Breast epithelium (tissue), 4 donors: ENCODE measurements at regions not wholly inside any gene's neighbourhood (a gene's known extent, or its start where the extent isn't known, plus 50 kb on each side); places are given as distances from the start of the nearest gene placed in this dataset.

Experiments
- DNase-seq, 2 donors: peaks; one replicate each; pipeline ENCODE4 v3.0.0-alpha.2; 2019; ENCODE audit warnings: low spot score in 2 of 2
- H3K27ac ChIP-seq, 2 donors: fragments of 200-600 bp; sonication (generic) in 1 of 2; one replicate each; pipeline ENCODE4 v1.5.1; 2016 to 2019; ENCODE audit warnings: mild to moderate bottlenecking in 1 of 2
- H3K27me3 ChIP-seq, 2 donors: fragments of 200-600 bp; sonication (generic) in 1 of 2; one replicate each; pipeline versions ENCODE4 v1.5.1 to v1.6.0; 2017 to 2019; ENCODE audit warnings: control low read depth in 1 of 2, mild to moderate bottlenecking in 1 of 2
- H3K36me3 ChIP-seq: fragments of 200-600 bp; one replicate; pipeline ENCODE4 v1.5.1; 2019
- H3K4me1 ChIP-seq, 2 donors: fragments of 200-600 bp; sonication (generic); one replicate each; pipeline ENCODE4 v1.5.1; 2016 to 2019; ENCODE audit warnings: control low read depth in 1 of 2
- H3K4me3 ChIP-seq, 3 donors: fragments of 200-600 bp; sonication (generic); 1 replicate in 2 of 3; 2 replicates in 1 of 3; pipeline ENCODE4 v1.5.1; 2016 to 2019; ENCODE audit warnings: mild to moderate bottlenecking in 3 of 3, moderate library complexity in 2 of 3
- H3K9me3 ChIP-seq, 2 donors: fragments of 200-600 bp; sonication (generic) in 1 of 2; one replicate each; pipeline ENCODE4 v1.5.1; 2016 to 2019; ENCODE audit warnings: control low read depth in 1 of 2
- POLR2A ChIP-seq: fragments of 450-650 bp; IDR thresholded peaks from one replicate; pipeline ENCODE4 v1.6.1; 2016; ENCODE audit warnings: antibody characterized with exemption, mild to moderate bottlenecking, moderate library complexity
- POLR2AphosphoS5 ChIP-seq, 3 donors: sonication (generic); formaldehyde crosslinking; IDR thresholded peaks; one replicate each; pipeline ENCODE4 v1.6.1; 2017; ENCODE audit warnings: antibody characterized with exemption in 3 of 3
- intact Hi-C: fragments of 100-400 bp; cut with DNase I; formaldehyde crosslinking; loops from one replicate; pipeline ENCODE4 v1.15.1; 2023; ENCODE audit warnings: low total_unique reads
- TF ChIP-seq, protein P1 (sequence below), 3 donors: fragments of 450-650 bp; IDR thresholded peaks; one replicate each; pipeline ENCODE4 v1.5.1; 2016 to 2017; ENCODE audit warnings: antibody characterized with exemption in 3 of 3, mild to moderate bottlenecking in 3 of 3, moderate library complexity in 3 of 3

DNA sequence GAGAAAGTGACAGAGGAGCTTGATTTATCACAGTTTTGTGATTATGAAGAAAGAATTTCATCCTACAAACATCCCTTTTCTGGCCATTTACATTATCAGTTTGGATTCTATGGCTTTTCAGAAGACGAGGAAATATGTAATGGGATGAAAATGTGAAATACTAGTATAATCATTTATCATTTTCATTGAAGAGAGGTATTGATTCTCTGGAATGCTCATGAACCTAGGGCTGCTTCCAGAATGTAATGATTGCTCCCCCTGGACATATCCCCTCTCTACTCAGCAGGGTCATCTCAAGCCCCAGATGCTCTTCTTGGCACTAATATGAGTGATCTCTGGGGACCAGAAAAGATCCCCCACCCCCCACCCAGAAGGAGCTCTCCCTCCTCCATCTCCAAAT lies 106.7 kb upstream of the ZNF618 start:
- intact Hi-C loops: no loop called here
- no peak overlapping the region for H3K4me3 ChIP-seq
- H3K27ac ChIP-seq: no peak overlapping the region
- H3K36me3 ChIP-seq: no peaks in the 10 kb centered on the region
- H3K9me3 ChIP-seq: no peaks in the 10 kb centered on the region
- no peaks in the 10 kb centered on the region for H3K27me3 ChIP-seq
- no peak for DNase-seq
- no peaks in the 10 kb centered on the region for H3K4me1 ChIP-seq
- TF ChIP-seq, protein P1, sequence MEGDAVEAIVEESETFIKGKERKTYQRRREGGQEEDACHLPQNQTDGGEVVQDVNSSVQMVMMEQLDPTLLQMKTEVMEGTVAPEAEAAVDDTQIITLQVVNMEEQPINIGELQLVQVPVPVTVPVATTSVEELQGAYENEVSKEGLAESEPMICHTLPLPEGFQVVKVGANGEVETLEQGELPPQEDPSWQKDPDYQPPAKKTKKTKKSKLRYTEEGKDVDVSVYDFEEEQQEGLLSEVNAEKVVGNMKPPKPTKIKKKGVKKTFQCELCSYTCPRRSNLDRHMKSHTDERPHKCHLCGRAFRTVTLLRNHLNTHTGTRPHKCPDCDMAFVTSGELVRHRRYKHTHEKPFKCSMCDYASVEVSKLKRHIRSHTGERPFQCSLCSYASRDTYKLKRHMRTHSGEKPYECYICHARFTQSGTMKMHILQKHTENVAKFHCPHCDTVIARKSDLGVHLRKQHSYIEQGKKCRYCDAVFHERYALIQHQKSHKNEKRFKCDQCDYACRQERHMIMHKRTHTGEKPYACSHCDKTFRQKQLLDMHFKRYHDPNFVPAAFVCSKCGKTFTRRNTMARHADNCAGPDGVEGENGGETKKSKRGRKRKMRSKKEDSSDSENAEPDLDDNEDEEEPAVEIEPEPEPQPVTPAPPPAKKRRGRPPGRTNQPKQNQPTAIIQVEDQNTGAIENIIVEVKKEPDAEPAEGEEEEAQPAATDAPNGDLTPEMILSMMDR (IDR thresholded peaks at IDR 0.05): no peak
- TF ChIP-seq POLR2A: no peak
- no peak for TF ChIP-seq POLR2AphosphoS5 (IDR thresholded peaks at IDR 0.05)

DNA sequence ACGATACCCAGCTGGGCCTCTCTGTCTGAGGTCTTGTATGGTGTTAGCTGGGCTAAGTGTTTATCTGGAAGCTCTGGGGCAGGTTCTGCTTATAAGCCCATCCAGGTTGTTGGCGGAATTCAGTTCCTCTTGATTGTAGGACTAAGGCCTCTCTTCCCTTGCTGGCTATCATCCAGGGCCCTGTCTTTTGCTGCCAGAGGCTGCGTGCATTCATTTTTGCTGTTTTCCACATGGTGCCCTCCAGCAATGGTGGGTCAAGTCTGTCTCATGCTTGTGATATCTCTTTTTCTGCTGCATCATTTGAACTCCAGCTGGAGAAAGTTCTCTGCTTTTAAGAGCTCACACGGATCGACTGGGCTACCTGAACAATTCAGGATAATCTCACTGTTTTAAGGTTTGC lies 105.7 kb upstream of the ZNF618 start:
- Histone ChIP-seq H3K27ac (no peak overlapping the region), H3K4me3 (no peak overlapping the region), H3K4me1 (no peaks in the 10 kb centered on the region), H3K9me3 (peaks cover 0 to 3% of the 10 kb centered on the region in 2 donors), H3K27me3 (no peaks in the 10 kb centered on the region), H3K36me3 (no peaks in the 10 kb centered on the region)
- intact Hi-C loops: no loop called here
- DNase-seq: no peak
- no peak for TF ChIP-seq POLR2AphosphoS5 (IDR thresholded peaks at IDR 0.05)
- no peak for TF ChIP-seq POLR2A
- TF ChIP-seq, protein P1 (IDR thresholded peaks at IDR 0.05): no peak

DNA sequence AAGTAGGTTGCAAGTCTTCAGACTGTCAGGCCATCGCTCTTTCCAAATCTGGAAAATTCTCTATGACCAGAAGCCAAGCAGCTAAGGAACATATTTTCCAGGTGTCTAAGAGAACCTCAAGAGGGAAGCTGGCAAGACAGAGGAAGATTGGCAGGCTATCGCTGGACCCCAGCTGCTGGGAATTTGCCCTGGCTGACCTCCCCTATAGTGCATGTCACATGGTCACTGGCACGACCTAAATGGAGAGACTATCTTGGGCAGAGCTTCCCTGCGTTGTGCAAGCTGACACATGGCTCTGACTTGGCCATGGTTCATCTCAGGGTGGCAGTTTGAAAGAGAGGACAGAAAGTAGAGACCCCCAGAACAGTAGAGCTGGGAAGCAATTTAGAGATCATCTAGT lies 104.9 kb upstream of the ZNF618 start:
- no peaks in the 10 kb centered on the region for H3K4me1 ChIP-seq
- DNase-seq: no peak
- H3K27me3 ChIP-seq: no peaks in the 10 kb centered on the region
- H3K27ac ChIP-seq: no peak overlapping the region
- TF ChIP-seq POLR2AphosphoS5 (IDR thresholded peaks at IDR 0.05): no peak
- TF ChIP-seq POLR2A: no peak
- TF ChIP-seq, protein P1 (IDR thresholded peaks at IDR 0.05): no peak
- intact Hi-C loops: no loop called here
- no peak overlapping the region for H3K4me3 ChIP-seq
- H3K9me3 ChIP-seq: peaks cover 0 to 3% of the 10 kb centered on the region in 2 donors
- H3K36me3 ChIP-seq: no peaks in the 10 kb centered on the region

DNA sequence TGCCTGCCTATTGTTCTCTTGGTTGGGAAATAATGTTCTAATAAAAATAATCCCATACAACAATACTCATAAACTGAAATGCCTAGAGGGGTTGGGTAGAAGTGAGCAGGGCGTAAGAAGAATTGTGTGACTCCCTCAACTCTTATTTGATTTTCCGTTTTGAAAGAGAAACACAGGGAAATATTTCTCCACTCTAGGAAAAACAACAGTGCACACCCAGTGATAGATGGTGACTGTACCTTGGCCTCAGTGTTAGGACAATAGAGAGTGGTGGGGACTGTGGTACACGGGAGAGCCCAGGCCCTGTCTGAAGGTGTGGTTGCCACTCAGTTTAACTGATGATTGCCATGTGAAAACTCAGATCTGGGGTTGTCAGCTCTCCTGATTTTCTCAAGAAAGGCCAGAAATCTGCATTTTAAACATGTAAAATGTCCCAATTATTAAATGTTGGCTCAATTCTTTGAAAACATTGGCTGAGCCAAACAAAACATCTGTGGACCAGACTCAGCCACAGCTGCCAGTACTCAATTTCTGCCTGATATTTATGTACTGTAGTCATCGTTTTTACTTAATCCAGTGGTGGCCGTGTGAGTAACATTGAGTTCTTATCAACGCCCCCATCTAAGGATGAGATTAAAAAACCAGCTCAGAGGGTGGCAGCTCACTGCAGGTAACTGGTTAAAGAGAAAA lies 103.8 kb upstream of the ZNF618 start:
- Histone ChIP-seq H3K27ac (no peak overlapping the region), H3K9me3 (peaks cover 0 to 3% of the 10 kb centered on the region in 2 donors), H3K36me3 (no peaks in the 10 kb centered on the region), H3K4me1 (no peaks in the 10 kb centered on the region), H3K27me3 (no peaks in the 10 kb centered on the region), H3K4me3 (no peak overlapping the region)
- no peak for TF ChIP-seq POLR2A
- TF ChIP-seq, protein P1 (IDR thresholded peaks at IDR 0.05): no peak
- no peak for TF ChIP-seq POLR2AphosphoS5 (IDR thresholded peaks at IDR 0.05)
- DNase-seq: no peak
- intact Hi-C loops: no loop called here

DNA sequence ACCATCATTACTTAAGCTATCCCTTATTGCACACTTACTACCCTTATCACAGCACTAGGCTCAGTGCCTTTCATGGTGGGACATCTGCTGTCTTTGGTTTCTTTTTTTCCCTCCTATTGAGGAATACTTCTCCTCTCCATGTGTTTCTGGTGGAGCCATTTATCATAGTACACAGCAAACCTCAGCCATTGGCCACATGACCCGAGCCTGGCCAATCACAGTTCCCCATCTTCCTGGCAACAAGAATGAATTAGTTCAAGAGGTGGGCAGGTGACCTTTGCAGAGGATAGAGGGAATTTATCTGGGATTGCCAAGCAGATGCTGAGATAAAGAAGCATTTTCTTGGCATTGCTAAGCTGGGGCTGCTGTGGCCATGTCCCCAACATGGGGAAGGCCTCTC lies 101.1 kb upstream of the ZNF618 start:
- Histone ChIP-seq H3K36me3 (no peaks in the 10 kb centered on the region), H3K27ac (no peak overlapping the region), H3K4me3 (no peak overlapping the region), H3K4me1 (no peaks in the 10 kb centered on the region), H3K9me3 (peaks cover 0 to 3% of the 10 kb centered on the region in 2 donors), H3K27me3 (no peaks in the 10 kb centered on the region)
- intact Hi-C loops: no loop called here
- DNase-seq: no peak
- TF ChIP-seq, protein P1 (IDR thresholded peaks at IDR 0.05): no peak
- TF ChIP-seq POLR2A (no peak), POLR2AphosphoS5 (IDR thresholded peaks at IDR 0.05) (no peak)
